HG02759 (cell line): ENCODE measurements at regions not wholly inside any gene's neighbourhood (a gene's known extent, or its start where the extent isn't known, plus 50 kb on each side); places are given as distances from the start of the nearest gene placed in this dataset.
A peak's percentile ranks its signal among the peaks of the same experiment; 100 is the strongest.

Experiments used
- ATAC-seq: cut with Tn5 transposase; IDR thresholded peaks from one replicate; pipeline ENCODE4 v1.9.1; 2021; ENCODE audit warnings: mild to moderate bottlenecking, moderate library complexity; ENCODE audit not compliant: unreplicated experiment

DNA sequence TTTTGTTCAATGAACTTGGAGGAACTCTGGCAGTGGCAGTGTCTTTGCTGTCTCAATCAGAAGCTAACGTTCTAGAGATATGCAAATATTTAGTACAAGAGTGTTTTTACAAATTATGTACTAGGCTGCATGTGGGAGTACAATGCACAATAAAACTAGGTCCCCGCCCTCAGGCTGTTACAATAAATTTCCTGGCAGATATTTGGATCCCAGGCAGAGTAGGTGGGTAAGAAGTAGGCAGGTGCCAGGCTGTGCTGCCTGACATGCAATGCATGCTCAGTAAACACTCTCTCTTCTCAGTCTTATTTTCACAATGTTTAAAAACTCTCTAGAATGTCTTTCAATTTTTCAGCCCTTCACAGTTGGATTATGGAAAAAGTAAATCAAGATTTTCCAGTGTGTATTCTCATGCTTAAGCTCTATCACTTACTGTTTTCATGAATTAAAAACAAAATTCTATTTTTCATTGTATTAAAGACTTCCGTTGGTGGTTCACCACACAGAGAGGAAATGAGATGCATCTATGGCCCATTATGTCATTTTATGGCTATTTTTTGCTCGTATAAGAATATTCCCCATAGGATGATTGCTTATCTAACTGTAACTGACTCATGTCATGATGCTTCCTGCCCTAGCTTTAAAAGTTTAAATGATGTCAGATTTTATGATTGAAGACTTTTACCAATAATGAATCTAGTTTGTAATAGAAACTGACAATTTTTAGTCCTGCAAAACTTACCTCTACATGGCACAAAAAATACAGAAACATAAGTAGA is 346.1 kb downstream of the RND3 start:
- ATAC-seq = no peak

DNA sequence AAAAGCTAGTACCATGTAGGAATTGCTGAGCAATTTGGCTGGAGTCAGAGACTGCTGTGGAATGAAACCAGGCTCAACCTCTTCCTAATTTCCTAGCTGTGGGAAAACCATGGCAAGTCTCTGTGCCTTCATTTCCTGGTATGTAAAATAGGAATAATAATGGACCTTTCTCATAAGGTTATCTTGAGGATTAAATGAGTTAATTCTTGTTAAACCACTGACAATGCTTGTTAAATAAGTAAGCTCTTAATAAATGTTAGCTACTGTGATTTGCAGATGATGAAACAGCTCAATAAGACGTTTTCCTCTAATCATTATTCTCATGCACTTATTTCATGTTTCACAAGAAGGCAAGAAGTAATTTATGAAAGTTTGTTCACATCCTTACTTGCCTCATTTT is 346.7 kb downstream of the RND3 start:
- no peak for ATAC-seq

DNA sequence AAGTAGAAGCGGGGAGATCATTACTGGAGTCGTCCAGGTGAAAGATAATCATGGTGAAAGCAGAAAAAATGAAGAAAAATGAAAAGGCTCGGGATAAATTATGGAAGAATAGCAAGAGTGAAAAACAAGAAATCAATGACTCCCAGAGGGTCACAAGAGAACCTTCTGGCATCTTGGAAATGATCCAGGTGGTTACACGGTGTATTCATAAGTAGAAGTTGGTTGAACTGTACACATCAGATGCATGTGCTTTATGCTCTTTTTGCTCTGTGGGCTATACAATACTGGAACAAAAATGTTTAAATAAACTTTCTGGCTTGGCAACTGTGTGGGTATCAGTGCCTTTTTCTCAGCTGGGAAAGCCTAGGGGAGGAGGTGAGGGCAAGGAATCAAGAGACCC is 348.9 kb downstream of the RND3 start:
- ATAC-seq = no peak

DNA sequence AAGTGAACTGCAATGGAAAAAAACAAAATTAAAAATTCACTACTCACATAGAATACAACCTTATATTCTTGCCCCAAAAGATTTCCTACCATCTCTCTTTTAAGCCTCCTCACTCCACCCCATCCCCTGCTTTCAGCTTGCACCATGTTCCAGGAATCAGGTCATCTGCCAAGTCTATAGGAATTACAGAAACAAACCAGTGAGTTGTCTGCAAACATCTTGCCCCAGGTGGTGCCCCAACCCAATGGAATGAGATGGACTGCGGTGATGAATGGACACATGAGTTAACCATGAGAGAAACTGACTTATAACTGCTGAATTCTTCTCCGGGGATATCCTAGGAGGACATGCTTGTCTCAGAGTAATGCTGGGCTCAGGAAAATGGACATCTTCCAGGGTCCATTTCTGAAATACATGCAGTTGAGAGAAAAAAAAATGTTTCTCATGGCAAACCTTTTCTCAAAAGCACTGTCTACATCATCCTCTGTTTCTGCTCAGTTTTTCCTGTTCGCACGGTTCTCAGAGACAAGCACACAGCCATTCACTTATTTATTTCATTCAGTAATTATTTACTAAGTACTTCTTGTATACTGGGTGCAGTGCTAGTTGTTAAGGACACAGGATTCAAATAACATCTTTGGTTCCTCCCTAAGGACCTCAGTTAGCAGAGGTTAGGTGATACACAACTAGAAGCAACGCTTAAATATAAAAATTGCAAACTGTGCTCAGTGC is 350.0 kb downstream of the RND3 start:
- ATAC-seq = no peak

DNA sequence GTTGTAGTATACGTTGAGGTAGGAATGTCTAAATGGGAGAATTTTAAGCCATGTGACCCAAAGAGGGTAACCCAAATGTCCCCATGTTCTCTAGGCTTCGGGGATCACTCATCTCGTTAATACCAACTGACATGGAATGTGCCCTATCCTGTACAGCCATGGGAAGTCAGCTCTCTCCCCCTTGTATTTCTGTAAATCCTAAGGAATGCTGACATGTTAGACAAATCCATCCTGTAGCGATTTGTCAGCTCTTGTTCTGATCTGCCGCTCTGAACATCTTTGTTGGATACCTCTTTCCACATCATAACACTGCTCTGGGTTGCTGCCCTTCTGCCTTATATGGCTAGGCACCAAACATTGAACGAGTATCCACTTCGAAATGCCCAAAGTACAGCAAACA is 350.6 kb downstream of the RND3 start:
- ATAC-seq = no peak

DNA sequence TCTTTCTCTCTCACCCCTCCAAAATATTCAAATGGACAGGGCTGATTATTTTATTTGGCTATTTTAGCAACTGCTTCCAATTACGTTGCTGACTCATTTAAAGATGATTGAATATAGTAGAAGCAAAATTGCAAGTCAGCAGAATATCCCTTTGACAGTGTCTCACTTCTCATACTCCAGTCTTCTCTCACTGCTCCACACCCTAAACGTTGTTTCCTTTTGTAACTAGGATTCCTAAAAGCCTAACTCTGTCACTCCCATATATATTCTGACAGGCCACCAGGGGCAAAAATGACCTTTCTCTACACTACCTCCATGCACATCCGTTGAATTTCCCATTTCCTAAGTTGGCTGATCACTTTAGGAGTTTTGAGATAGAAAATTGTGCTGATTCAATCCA is 351.1 kb downstream of the RND3 start:
- ATAC-seq = no peak

DNA sequence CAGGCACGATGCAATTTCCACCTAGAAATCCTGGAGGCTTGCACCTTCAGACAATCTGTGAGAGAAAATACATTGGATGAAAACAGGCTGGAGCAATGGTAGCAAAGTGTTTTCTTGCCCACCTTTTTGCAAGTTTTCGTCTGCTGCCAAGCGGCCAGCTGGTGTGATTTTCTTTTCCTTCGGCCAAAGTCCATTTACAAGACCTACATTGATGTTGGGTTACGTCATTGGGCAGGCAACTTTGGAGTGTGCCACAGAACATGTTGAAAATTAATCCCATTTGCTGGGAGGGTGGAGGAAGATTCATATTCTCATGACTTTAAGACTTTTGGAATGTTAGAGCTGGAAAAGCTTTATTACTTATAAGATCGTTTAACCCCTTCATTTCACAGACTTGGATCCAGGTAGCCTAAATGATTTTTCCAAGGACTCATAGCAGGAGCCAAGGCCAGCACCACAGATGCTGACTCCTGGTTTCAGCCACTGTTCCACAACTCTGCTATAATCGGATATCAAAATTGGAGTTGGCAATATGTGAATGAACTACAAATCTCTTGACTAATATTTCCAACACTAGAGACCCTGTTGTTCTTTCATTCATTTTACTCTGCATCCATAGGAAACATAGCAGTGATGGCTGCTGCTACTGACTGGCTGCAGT is 352.1 kb downstream of the RND3 start:
- no peak for ATAC-seq

DNA sequence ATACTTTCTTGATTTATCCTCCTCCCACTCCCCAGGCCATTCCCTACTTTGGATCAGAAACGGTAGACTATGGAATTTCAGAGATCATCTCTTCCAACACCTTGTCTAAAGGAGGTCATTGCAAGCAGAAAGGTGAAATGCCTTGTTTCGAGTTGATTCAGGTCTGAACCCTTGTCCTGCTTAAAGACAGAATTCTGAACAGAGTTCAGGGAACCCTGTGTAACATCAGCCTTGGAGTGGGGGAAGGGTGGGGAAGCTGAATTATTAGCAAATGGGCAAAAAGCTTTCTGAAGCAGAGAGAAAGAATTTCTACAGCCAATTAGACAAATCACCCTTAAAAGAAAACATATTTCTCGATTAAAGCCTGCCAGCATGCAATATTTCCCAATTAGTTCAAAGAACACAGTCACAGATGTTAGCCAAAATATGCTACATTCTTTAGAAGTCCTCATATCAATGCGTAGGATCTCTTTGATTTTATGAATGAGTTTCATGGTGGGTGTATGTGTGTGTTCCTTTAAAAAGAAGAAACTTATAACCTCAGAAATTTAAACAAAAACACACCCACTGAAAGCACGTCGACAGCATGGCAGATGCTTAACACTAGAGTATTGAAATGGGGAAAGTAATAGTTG is 353.1 kb downstream of the RND3 start:
- no peak for ATAC-seq

DNA sequence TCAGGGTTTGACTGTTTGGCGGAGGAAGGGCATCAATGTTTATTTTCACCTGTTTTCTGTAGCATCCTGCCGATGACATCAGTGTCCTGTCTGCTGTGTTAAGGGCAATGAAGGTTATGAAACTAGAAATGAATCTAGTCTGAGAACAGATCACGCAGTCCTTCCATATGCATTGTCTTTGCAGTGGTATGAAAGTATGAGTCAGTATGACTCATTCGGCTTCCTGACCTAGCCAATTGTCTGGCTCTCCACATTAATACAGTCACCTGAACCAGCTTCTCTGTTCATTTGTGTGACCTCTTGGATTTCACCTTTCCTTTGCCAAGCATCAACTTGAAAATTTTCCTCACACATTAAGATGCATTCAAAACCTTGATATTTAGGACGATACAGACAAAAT is 353.8 kb downstream of the RND3 start:
- peak; percentile 87 for ATAC-seq

DNA sequence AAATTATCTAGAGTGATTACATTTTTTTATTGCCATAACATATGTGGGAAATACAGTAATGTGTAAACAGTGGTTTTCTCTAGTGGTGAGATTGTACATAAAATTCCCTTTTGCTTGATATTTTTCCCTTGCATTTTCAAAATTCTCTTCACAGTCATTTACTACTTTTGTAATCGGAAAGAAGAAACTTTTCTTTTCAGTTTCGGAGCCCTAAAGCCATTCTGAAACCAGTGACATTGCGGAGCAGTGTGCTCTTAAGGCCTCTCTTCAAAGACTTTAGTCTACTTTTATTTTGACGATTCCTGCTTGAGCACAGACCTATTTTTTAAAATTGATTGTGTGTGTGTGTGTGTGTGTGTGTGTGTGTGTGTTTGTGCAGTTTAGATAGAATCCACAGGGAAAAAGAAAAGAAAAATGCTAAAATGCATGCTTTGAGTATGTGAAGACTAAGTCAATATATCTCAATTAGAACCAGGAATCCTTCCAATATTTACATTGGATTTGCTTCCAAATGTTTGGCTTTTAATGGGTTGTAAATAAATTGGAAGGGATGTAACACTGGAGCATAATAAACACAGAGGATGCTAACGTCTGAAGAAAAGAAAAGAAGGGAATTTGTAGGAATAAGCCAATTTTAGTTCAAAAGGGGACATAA is 357.4 kb downstream of the RND3 start:
- ATAC-seq = no peak

DNA sequence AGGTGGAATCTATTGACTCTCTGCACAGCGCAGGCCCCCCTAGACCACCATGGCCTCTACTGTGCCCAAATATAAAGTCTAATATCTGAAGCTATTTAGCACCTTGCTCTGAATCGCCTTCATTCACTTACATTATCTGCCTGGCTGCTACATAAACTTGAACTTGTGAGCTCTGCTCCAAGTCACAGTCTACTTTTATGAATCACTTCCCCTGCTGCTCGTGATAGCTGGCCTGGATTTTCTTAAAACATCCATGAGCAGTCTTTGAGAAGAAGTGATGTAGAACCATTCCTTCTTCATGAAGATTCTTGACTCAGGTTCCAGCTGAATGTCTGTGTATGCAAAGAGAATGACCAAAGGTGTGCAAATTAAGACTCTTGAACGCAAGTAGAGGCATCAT is 359.5 kb downstream of the RND3 start:
- no peak for ATAC-seq

DNA sequence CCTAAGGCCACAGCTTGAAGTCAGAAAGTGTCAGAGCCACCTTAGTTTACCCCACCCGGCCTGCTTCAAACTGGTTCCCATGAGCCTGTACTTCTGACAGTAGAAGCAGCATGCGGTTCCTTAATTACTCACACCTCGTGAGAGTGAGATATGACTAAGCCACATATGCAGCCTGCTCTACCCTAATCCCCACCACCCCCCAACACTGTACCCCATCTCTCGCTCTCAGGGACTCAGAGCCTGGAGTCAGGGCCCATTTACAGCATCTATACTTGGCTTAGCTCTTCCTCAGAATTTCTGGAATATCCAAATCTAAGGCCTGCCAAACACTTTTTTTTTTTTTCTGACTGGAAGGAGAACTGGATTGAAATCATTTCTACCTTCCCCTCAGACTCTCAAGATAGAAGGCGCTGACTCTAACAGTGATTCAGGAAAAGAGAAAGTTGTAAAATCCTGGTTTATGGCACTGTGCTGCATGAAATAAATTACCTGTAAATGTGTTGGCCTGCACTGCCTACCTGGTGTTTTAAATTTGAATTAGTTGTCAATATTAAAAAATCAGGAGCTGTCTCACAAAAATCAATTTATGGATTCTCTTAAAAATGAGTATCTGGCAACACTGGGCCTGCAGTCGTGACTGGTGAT is 360.0 kb downstream of the RND3 start:
- ATAC-seq = no peak

DNA sequence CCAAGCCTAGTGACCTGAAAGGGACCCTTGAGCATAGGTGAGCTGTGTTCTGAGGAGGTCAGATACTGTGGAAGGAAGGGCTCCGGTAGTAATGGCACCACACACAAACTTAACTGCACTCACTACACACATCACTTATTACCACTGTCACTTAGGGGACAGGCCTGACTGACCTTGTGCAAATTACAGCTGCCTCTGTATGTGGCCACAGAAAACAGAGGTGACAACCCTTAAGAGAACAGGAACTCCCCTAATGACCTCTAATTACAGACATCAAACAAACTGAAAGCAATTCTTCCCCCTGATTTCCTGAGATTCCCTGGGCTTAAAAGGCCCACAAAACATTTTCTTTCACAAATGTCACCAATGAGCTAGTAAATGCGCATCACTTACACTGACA is 360.6 kb downstream of the RND3 start:
- no peak for ATAC-seq

DNA sequence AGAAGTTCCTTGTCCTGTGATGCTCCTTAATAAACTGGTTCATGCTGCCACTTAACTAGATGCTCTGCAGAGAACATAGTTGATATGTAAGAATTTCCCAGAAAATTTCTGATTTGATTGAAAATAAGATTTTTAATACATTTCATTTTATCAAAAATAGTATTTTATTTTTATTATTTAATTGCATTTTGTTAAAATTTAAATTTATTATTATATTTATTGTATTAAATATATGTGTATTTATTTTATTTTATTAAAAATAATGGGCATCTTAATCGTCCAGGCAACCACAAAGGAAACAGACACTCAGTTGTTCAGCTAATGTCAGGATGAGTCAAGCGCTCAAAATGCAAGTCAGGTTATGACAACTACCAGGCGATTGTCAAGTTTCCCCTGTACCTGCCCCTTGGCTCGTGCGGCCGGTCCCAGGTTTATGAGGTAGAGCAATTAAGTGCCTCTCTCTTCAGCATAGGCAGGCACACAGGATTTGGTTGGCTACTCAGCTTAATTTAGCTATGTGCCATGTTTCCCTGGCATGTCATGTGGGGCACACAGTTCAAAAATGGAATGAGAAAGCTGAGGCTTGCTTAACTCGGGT is 361.2 kb downstream of the RND3 start:
- ATAC-seq = no peak

DNA sequence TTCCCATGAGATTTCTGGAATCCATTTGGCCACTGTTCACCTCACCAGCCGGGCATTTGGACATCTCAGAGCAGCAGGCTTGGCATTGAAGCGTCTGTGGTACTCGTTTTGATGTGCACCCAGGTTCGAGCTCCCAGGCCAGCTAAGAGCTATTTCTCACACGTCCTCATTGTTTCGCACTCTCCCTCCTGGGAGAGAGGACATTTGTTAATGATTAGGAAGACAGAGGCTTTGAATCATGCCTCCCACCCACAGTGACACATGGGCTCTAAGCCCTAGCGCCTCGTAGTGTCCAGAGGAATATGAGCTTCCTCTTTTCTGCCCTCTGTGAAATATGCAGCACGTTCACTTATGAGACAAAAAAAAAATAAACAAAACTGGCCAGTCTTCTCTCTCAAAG is 361.8 kb downstream of the RND3 start:
- ATAC-seq = no peak

DNA sequence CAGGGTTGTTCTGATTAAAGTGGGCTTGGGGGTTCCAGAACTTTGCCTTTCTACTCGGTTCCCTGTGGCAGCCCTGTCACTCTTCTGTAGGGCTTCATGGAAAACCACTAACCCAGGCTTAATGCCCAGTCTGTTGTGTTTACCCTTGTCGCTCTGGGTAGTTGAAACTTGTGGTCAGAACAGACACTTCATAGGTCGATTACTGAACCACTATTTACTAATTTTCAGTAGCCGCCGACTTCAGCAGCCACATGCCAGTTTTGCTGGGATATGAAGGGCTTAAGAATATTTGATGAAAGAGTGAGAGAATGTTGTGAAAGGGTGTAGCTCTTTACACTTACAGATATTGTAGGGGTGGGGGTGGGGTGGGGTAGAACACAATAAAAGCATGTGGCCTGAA is 362.3 kb downstream of the RND3 start:
- ATAC-seq = no peak

DNA sequence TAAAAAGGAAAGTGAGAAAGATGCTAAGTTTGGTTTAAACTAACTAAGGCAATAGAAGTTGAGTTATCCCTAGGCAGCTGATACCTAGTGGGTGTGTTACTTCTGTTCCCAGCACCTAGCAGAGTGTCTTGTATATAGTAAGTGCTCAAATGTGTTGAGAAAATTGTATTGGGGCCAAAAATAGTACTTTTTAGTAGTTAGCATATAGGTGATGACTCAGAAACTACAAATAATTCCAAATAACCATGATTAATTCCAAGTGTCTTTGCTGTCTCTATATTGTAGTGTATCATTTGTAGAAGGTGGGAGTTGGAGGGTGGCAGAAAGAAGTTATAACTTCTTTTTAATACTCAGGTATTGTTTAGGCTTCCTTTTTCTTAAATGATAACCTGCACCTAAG is 362.7 kb downstream of the RND3 start:
- no peak for ATAC-seq

DNA sequence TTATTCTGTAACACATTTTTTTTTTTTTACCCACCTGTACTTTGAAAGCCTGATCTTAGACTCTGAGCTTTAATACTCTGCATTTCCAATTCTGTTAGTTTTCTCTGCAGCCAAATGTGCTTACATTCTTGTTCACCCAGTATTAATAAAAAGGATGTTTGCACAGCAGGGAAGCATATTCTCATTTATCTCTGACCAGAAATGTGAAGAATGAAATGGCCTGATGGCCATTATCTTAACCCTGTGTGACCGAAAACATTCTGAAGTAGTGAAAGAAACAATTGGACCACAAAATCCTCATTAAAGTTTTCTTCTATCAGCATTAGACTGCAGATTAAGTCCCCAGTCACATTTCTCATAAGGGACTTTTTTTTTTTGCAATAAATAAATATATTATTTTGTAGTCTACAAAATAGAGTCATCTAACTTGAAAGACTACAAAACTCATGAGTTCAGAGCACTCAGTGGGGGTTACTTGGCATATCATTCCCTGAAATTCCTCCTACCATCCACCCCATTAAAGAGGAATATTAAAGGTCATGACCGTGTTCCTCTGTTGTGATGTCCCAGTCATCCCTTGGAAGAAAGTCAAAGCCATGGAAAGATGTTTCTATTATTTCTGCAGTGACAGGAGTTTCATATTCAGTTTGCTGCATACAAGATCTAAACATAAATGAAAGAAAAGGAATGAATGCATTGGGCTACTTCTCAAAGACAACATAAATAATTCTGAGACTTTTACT is 364.4 kb downstream of the RND3 start:
- no peak for ATAC-seq

DNA sequence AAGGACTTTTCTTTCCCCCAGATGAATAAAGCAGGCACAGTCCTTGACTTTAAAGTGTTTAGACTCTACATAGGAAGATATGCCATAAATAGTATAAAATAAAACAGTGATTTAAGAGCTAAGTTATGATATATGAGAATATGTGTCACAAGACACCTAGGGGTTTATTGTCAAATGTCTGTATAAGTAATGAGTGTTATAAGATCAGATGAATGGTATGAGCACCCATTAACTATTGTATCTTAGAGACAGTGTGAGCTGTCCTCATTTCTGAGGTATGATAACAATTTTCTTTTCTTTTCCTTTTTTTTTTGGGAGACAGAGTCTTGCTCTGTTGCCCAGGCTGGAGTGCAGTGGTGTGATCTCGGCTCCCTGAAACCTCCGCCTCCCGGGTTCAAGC is 365.3 kb downstream of the RND3 start:
- ATAC-seq = no peak
